ENCODE measurements at regions not wholly inside any gene's neighbourhood (a gene's known extent, or its start where the extent isn't known, plus 50 kb on each side); places are given as distances from the start of the nearest gene placed in this dataset.

GRCh38 chr16:9384141-9384540, 292.7 kb downstream of the HAPSTR1 start:
- TF ChIP-seq CTCF (IDR thresholded peaks at IDR 0.05) (no peak), POLR2A (IDR thresholded peaks at IDR 0.05) (no peak)
- no peak overlapping the region for H3K27ac ChIP-seq
- H3K4me3 ChIP-seq, result no peak overlapping the region
- intact Hi-C loops (cut with DNase I; ENCODE audit: low total_unique reads), result no loop called here
- DNase-seq, result no peak
- H3K27me3 ChIP-seq, result no peaks in the 10 kb centered on the region
- no peaks in the 10 kb centered on the region for H3K9me3 ChIP-seq
- no peaks in the 10 kb centered on the region for H3K4me1 ChIP-seq
- H3K36me3 ChIP-seq, result no peaks in the 10 kb centered on the region

- Histone ChIP-seq H3K27ac (no peak overlapping the region), H3K9me3 (no peaks in the 10 kb centered on the region), H3K4me1 (no peaks in the 10 kb centered on the region), H3K36me3 (no peaks in the 10 kb centered on the region), H3K27me3 (no peaks in the 10 kb centered on the region), H3K4me3 (no peak overlapping the region)
- no peak for TF ChIP-seq POLR2A (IDR thresholded peaks at IDR 0.05)
- TF ChIP-seq CTCF (IDR thresholded peaks at IDR 0.05), result no peak
- intact Hi-C loops (cut with DNase I; ENCODE audit: low total_unique reads), result no loop called here
- DNase-seq, result no peak
Measured at GRCh38 chr16:9389543-9390207, 298.2 kb downstream of the HAPSTR1 start.

- Histone ChIP-seq H3K4me1 (no peaks in the 10 kb centered on the region), H3K9me3 (no peaks in the 10 kb centered on the region), H3K4me3 (no peak overlapping the region), H3K27ac (no peak overlapping the region), H3K27me3 (no peaks in the 10 kb centered on the region), H3K36me3 (no peaks in the 10 kb centered on the region)
- DNase-seq, result no peak
- TF ChIP-seq POLR2A (IDR thresholded peaks at IDR 0.05), result no peak
- TF ChIP-seq CTCF (IDR thresholded peaks at IDR 0.05), result no peak
- intact Hi-C loops (cut with DNase I; ENCODE audit: low total_unique reads), result no loop called here
Measured at GRCh38 chr16:9392956-9393355, 301.5 kb downstream of the HAPSTR1 start.

- no peaks in the 10 kb centered on the region for H3K27me3 ChIP-seq
- H3K4me3 ChIP-seq, result no peak overlapping the region
- H3K9me3 ChIP-seq, result no peaks in the 10 kb centered on the region
- intact Hi-C loops (cut with DNase I; ENCODE audit: low total_unique reads), result no loop called here
- no peak overlapping the region for H3K27ac ChIP-seq
- no peak for TF ChIP-seq POLR2A (IDR thresholded peaks at IDR 0.05)
- no peak for DNase-seq
- H3K36me3 ChIP-seq, result no peaks in the 10 kb centered on the region
- no peaks in the 10 kb centered on the region for H3K4me1 ChIP-seq
Measured at GRCh38 chr16:9393591-9393990, 302.1 kb downstream of the HAPSTR1 start.

- TF ChIP-seq POLR2A (IDR thresholded peaks at IDR 0.05) (no peak), CTCF (IDR thresholded peaks at IDR 0.05) (no peak)
- no peaks in the 10 kb centered on the region for H3K9me3 ChIP-seq
- intact Hi-C loops (cut with DNase I; ENCODE audit: low total_unique reads), result no loop called here
Measured at GRCh38 chr16:9395958-9396359, 304.5 kb downstream of the HAPSTR1 start.

GRCh38 chr16:9399573-9399972, 308.1 kb downstream of the HAPSTR1 start:
- intact Hi-C loops (cut with DNase I; ENCODE audit: low total_unique reads), result no loop called here
- Histone ChIP-seq H3K4me3 (no peak overlapping the region), H3K9me3 (no peaks in the 10 kb centered on the region), H3K27me3 (no peaks in the 10 kb centered on the region), H3K4me1 (no peaks in the 10 kb centered on the region), H3K36me3 (no peaks in the 10 kb centered on the region), H3K27ac (no peak overlapping the region)
- no peak for DNase-seq
- no peak for TF ChIP-seq CTCF (IDR thresholded peaks at IDR 0.05)
- no peak for TF ChIP-seq POLR2A (IDR thresholded peaks at IDR 0.05)

More at GRCh38 chr16:9395958-9396359, 304.5 kb downstream of the HAPSTR1 start:
- Histone ChIP-seq H3K27ac (no peak overlapping the region), H3K36me3 (no peaks in the 10 kb centered on the region), H3K4me1 (no peaks in the 10 kb centered on the region), H3K27me3 (no peaks in the 10 kb centered on the region), H3K4me3 (no peak overlapping the region)
- DNase-seq, result no peak

Measured in uterus (tissue), 3 donors.